C4-2B (cell line): ENCODE measurements at regions not wholly inside any gene's neighbourhood (a gene's known extent, or its start where the extent isn't known, plus 50 kb on each side); places are given as distances from the start of the nearest gene placed in this dataset.

Experiments used
- ZFX ChIP-seq: fragments of 450-650 bp; IDR thresholded peaks from 2 replicates; pipeline ENCODE4 v1.6.1; 2017
- TF ChIP-seq, protein P1 (sequence below): fragments of 450-650 bp; conservative IDR thresholded peaks from 2 replicates; pipeline ENCODE4 v1.5.1; 2017; ENCODE audit warnings: mild to moderate bottlenecking

DNA sequence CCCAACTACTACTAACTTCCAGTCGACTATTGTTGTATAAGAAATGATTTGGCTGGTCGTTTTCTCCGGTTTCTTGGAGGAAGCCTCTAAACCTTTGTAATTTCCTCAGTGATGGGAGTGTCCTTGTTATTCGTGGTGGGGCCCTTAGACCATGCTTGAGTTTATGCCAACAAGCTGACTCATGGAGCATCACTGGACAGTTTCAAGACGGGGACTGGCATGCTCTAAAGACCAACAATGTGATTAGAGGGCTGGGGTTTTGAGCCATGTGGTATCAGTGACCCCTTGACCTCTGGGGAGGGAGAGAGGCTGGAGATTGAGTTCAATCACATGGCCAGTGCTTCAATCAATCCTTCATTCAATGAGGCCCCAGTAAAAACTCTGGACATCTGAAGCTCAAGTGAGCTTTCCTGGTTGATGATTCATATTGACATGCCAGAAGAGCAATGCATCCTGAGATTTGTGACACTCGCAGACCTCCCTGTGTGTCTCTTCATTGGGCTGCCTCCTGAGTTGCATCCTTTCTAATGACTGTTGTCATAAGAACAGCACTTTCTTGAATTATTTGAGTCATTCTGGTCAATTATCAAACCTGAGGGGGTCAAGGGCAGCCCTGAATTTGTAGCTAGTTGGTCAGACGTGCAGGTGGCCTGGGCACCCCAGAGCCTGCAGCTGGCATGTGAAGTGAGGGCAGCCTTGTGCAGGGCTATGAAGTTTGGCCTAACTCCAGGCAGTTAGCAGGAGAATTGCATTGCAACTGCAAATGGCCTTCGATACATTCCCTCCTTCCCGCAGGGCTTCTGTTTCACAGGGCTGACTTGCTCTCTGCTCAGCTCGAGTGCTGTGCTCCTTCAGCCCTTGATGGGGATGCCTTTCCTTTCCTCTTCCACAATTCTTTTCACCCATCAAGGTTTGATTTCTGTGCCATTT, 246.5 kb downstream of the FGF9 start:
- no peak for TF ChIP-seq ZFX
- TF ChIP-seq, protein P1, sequence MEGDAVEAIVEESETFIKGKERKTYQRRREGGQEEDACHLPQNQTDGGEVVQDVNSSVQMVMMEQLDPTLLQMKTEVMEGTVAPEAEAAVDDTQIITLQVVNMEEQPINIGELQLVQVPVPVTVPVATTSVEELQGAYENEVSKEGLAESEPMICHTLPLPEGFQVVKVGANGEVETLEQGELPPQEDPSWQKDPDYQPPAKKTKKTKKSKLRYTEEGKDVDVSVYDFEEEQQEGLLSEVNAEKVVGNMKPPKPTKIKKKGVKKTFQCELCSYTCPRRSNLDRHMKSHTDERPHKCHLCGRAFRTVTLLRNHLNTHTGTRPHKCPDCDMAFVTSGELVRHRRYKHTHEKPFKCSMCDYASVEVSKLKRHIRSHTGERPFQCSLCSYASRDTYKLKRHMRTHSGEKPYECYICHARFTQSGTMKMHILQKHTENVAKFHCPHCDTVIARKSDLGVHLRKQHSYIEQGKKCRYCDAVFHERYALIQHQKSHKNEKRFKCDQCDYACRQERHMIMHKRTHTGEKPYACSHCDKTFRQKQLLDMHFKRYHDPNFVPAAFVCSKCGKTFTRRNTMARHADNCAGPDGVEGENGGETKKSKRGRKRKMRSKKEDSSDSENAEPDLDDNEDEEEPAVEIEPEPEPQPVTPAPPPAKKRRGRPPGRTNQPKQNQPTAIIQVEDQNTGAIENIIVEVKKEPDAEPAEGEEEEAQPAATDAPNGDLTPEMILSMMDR: no peak
